ENCODE measurements at regions not wholly inside any gene's neighbourhood (a gene's known extent, or its start where the extent isn't known, plus 50 kb on each side); places are given as distances from the start of the nearest gene placed in this dataset.
"Not testable (repeated sequence)": the region's sequence is repeated elsewhere in the genome, so short reads cannot be mapped to it uniquely, and the experiment has no call there.

- DNase-seq = peak in 1 of 2 donors; percentile 8
These were observed 95.2 kb upstream of the PCED1B start for GRCh38 chr12:46983959-46984841.

DNA sequence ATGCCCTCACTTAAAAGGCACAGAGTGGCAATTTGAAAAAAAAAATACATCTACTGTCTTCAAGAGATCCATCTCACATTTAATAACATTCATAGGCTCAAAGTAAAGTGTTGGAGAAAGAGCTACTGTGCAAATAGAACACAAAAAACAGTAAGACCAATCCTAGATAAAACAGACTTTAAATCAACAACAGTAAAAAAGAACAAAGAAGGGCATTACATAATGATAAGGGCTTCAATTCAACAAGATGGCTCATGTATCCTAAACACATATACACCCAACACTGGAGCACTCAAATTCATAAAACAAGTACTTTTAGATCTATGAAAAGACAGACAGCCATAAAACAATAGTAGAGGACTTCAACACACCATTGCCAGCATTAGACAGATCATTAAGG, 93.6 kb upstream of the PCED1B start:
- no peak for DNase-seq

- DNase-seq = not testable (repeated sequence)
These were observed 91.3 kb upstream of the PCED1B start for GRCh38 chr12:46988122-46988521.

GRCh38 chr12:46990211-46990610, 89.2 kb upstream of the PCED1B start:
- DNase-seq = no peak

DNA sequence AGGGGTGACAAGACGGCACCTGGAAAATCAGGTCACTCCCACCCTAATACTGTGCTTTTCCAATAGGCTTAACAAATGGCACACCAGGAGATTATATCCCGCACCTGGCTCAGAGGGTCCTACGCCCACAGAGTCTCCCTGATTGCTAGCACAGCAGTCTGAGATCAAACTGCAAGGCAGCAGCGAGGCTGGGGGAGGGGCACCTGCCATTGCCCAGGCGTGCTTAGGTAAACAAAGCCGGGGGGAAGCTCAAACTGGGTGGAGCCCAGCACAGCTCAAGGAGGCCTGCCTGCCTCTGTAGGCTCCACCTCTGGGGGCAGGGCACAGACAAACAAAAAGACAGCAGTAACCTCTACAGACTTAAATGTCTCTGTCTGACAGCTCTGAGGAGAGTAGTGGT, 87.4 kb upstream of the PCED1B start:
- not testable (repeated sequence) for DNase-seq

DNA sequence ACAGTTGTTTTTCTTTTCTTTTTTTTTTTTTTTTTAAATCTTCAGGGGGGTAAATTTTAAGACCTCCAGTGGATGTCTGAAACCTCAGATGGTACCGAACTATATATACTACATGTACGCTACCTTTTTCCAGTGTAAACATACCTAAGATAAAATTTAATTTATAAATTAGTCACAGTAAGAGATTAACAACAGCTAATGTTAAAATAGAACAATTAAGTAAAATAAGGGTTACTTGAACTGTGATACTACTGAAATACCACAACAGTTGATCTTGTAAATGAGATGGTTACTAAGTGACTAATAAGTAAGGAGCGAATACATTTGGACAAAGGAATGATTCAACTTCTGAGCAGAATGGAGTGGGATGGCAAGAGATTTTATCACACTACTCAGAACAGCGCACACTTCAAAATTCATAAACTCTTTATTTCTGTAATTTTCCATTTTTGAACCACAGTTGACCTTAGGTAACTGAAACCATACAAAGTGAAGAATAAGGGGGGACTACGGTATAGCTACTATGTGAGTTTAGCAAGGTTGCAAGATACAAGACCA, 80.5 kb upstream of the PCED1B start:
- no peak for DNase-seq

DNA sequence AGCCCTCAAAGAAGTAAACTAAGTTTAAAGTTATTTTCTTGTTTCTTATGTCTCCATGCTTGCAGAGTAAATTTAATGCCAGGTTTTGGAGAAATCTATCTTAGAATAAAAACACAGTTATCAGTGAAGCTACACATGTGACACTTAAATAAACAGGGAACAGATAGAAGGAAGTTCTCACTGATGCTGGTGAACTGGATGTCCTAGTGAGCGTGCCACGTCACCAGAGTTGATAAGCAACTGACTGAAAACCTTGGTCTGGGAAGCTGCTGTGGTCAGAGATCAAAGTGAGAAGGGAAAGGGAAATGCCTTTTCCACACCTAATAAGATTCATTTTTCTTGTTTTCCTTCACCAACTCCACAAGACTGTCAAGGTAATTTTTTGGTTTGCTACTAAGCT, 74.8 kb upstream of the PCED1B start:
- DNase-seq = no peak

DNA sequence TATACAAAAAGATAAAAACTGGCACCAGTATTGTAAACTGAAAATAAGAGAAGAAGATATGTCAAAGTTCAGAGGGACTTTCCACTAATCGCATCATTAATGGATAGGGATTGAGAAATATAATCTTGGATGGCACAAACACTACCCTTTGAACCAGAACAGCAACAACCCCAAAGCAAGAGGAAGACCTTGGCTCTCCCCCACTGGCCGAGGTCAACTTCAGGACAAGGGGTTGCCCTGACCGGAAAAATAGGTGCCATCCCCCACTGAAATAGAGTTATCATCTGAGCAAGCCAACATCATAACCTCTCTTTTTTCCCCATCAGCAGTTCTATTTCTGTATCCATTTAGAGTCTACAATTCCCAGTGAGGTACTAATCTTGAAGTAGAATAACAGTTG, 72.4 kb upstream of the PCED1B start:
- no peak for DNase-seq

GRCh38 chr12:47012552-47012951, 66.9 kb upstream of the PCED1B start:
- no peak for DNase-seq

DNA sequence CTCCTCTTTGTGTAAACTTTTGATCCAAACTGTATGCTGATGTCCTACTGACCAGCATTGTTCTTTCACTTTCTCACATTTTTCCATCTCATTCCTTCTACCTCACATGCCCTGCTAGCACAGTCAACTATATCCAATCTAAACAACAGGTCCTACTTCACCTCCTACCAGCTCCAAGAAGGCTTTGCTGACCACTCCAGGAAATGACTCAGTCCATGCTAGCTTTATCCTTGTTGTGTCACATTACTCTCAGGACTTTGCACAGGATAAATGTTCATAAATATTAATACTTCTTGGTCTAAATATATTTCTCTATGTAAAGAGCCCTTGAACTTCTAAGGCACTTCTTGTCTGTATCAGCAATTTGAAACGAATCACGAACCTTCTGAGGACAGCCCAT, 64.9 kb upstream of the PCED1B start:
- no peak for DNase-seq

DNA sequence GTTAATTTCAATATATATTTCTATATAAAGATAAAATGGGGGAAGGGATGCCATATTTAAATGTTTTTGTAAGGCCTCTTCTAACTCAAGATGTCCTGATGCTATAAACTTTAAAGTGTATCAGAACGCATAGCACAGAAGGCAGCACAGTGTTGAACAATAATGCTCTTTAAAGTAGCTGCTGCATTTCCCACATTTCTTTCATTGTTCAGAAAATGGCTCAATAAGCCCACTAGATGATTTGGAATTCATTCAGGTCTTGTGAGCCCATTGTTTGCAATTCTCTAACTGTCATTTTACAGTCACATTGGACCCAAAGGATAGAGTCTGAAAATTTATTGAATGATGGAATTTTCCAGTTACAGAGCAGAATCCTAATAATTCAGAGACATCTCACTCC, 64.0 kb upstream of the PCED1B start:
- no peak for DNase-seq

- no peak for DNase-seq
These were observed 62.2 kb upstream of the PCED1B start for GRCh38 chr12:47017041-47017713.

GRCh38 chr12:47017901-47018475, 61.4 kb upstream of the PCED1B start:
- DNase-seq = no peak

GRCh38 chr12:47020211-47020821, 59.1 kb upstream of the PCED1B start:
- DNase-seq = no peak

DNA sequence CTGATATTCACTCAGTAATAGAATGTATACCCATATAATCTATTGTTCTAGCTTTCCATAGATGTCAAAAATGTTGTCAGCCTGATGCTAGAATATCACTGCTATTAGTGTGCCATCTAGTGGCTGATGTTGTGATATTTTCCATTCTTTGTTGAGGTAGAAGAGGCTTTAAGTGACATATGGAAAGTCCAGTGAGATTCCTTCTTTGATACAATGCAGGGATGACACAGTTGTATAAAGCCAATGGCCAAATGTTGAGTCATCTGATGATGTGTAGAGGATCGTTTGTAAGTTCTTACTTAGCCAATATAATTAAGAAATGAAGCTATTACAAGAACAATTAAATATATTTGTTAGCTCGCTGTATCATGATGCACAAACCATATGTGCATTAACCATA, 58.1 kb upstream of the PCED1B start:
- DNase-seq = peak; percentile 15 to 30

DNA sequence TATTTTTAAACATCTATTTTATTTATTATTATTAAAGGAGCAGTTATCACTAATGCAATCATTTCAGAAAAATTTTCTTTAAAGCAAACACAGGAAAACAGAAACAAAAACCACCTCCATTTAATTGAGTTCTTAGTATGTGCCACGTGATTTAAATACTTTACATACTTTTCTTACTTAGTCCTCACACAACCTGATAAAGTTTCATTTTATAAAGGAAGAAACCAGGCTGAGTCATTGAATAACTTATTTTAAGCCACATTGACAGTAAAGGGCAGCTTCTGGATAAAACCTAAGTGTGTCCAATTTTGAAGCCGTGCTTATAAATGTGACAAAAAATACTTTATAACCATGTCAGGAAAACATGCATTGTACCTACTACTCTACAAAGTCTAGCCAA, 57.1 kb upstream of the PCED1B start:
- no peak for DNase-seq

DNA sequence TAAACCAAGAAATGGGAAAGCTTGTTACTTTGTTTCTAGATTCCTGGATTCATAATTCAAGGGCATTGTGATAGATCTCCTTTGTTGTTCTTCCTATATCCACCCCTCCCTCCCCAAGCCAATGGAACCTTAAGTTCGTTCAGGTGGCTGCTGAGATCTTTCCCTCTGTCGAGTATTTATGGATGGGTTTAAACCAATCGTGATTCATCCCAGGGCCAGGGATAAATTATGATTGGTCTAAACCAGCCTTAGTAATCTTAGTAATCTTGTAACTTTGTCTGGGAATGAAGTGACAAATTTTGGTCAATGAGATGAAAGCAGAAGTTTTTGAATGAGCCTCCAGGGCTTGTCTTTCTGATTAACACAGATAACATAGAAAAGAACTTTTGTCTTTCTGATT, 56.1 kb upstream of the PCED1B start:
- no peak for DNase-seq

DNA sequence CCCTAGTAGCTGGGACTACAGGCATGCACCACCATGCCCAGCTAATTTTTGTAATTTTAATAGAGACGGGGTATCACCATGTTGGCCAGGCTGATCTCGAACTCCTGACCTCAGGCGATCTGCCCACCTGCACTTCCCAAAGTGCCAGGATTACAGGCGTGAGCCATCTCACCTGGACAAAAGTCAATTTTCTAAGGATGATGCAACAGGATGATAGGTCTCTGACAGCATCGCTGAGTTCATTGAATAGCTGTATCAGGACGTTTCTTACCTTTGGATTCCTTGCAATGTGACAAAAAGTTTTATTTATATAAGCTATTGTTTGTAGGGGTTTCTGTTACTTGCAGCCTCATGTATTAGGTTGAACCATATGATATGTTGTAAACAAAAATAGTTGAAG, 55.5 kb upstream of the PCED1B start:
- no peak for DNase-seq

DNA sequence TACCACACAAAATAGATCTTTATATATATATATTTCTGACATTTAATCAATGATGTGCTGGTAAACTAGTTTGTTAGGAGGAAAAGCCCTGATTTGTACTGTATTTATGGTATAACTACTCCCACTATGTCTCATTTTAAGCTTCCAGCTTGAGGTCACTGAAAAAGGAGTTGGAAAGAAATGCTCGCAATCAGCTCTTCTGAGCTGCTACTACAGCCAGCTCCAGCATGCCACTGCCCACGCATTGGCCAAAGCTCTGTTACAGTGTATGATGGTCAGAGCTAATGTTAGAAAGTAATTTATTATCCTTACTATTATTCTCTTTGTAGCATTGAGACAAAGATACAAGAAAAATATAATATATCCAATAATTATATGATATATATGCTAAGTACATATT, 55.0 kb upstream of the PCED1B start:
- DNase-seq = no peak

DNA sequence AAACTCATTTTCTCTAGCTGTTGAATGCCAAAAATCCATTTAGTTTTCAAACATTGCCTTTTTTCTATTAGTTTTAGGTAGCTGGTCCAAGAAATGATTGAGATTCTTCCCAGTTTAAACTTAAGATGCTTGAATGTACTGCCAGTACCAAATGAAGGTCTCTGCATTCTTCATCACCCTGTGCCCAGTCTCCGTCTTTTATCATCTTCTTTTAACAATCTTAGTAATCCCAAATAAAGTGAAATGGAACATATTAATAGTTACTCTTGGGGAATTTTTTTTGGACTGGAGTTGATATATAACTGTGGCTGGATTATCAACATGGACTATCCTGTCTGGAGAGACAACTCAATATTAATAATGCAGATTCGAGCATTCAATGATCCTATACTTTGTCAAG, 54.1 kb upstream of the PCED1B start:
- no peak for DNase-seq

GRCh38 chr12:47025798-47026197, 53.6 kb upstream of the PCED1B start:
- no peak for DNase-seq

GRCh38 chr12:47026291-47026690, 53.1 kb upstream of the PCED1B start:
- DNase-seq = no peak

All from right lung (tissue), 2 donors.